ENCODE measurements at regions not wholly inside any gene's neighbourhood (a gene's known extent, or its start where the extent isn't known, plus 50 kb on each side); places are given as distances from the start of the nearest gene placed in this dataset.

GRCh38 chr20:56978475-56978874, 288.0 kb downstream of the BMP7 start:
- no peak for DNase-seq

GRCh38 chr20:56979125-56979524, 287.3 kb downstream of the BMP7 start:
- DNase-seq: no peak

- DNase-seq: no peak
Observed at GRCh38 chr20:56981301-56981700, 285.1 kb downstream of the BMP7 start.

- no peak for DNase-seq
Observed at GRCh38 chr20:56983813-56984212, 282.6 kb downstream of the BMP7 start.

- DNase-seq: no peak
Observed at GRCh38 chr20:56985066-56985685, 281.3 kb downstream of the BMP7 start.

GRCh38 chr20:56986476-56986875, 280.0 kb downstream of the BMP7 start:
- no peak for DNase-seq

- no peak for DNase-seq
Observed at GRCh38 chr20:56986931-56987720, 279.3 kb downstream of the BMP7 start.

- no peak for DNase-seq
Observed at GRCh38 chr20:56987986-56988385, 278.5 kb downstream of the BMP7 start.

- DNase-seq: no peak
Observed at GRCh38 chr20:56988446-56988845, 278.0 kb downstream of the BMP7 start.

- no peak for DNase-seq
Observed at GRCh38 chr20:56989516-56989915, 276.9 kb downstream of the BMP7 start.

GRCh38 chr20:56993020-56993559, 273.4 kb downstream of the BMP7 start:
- no peak for DNase-seq

GRCh38 chr20:56994006-56994405, 272.4 kb downstream of the BMP7 start:
- DNase-seq: no peak

- DNase-seq: no peak
Observed at GRCh38 chr20:56995149-56995548, 271.3 kb downstream of the BMP7 start.

GRCh38 chr20:56995635-56996075, 270.8 kb downstream of the BMP7 start:
- no peak for DNase-seq

- DNase-seq: no peak
Observed at GRCh38 chr20:56996533-56996932, 269.9 kb downstream of the BMP7 start.

- DNase-seq: no peak
Observed at GRCh38 chr20:56998438-56998837, 268.0 kb downstream of the BMP7 start.

- no peak for DNase-seq
Observed at GRCh38 chr20:57000441-57000968, 265.9 kb downstream of the BMP7 start.

- DNase-seq: no peak
Observed at GRCh38 chr20:57001126-57001767, 265.2 kb downstream of the BMP7 start.

- no peak for DNase-seq
Observed at GRCh38 chr20:57002066-57002570, 264.3 kb downstream of the BMP7 start.

GRCh38 chr20:57003012-57003411, 263.4 kb downstream of the BMP7 start:
- no peak for DNase-seq

GRCh38 chr20:57004416-57004815, 262.0 kb downstream of the BMP7 start:
- no peak for DNase-seq

- DNase-seq: no peak
Observed at GRCh38 chr20:57004951-57005933, 261.2 kb downstream of the BMP7 start.
